Body of pancreas (tissue), 4 donors: ENCODE measurements at regions not wholly inside any gene's neighbourhood (a gene's known extent, or its start where the extent isn't known, plus 50 kb on each side); places are given as distances from the start of the nearest gene placed in this dataset.

Experiments
- ATAC-seq: fragments of 150-250 bp; one replicate; pipeline ENCODE4 v1.9.1; 2016
- DNase-seq, 4 donors: peaks; one replicate each; pipeline ENCODE4 v3.0.0-alpha.2; 2019
- H3K27ac ChIP-seq, 4 donors: fragments of 200-600 bp; sonication (generic); 1 replicate in 3 of 4; 2 replicates in 1 of 4; pipeline versions ENCODE4 v1.5.1 to v1.6.1; 2016 to 2019; ENCODE audit warnings: mild to moderate bottlenecking in 1 of 4, mixed read lengths in 1 of 4, moderate library complexity in 1 of 4
- H3K27me3 ChIP-seq, 2 donors: fragments of 200-600 bp; sonication (generic); one replicate each; pipeline ENCODE4 v1.6.0; 2016; ENCODE audit warnings: mild to moderate bottlenecking in 1 of 2
- H3K36me3 ChIP-seq, 2 donors: fragments of 200-600 bp; sonication (generic); replicated peaks in 1 of 2; 2 replicates each; pipeline ENCODE4 v1.5.1; 2016; ENCODE audit warnings: low read depth in 2 of 2; ENCODE audit not compliant: insufficient read depth in 1 of 2
- H3K4me1 ChIP-seq: fragments of 200-600 bp; sonication (generic); one replicate; pipeline ENCODE4 v1.6.0; 2016
- H3K4me3 ChIP-seq, 2 donors: fragments of 200-600 bp; sonication (generic); 1 replicate in 1 of 2; 2 replicates in 1 of 2; pipeline ENCODE4 v1.5.1; 2016 to 2019
- H3K9me3 ChIP-seq, 3 donors: fragments of 200-600 bp; sonication (generic); 1 replicate in 2 of 3; 2 replicates in 1 of 3; pipeline ENCODE4 v1.5.1; 2016
- CTCF ChIP-seq, 7 experiments: fragments of 450-650 bp in 4 of 7; fragments of 200-600 bp in 3 of 7; sonication (generic) in 3 of 7; IDR thresholded peaks; one replicate each; pipeline ENCODE4 v1.5.1; 2016 to 2019; ENCODE audit warnings: antibody characterized with exemption in 7 of 7
- POLR2A ChIP-seq, 3 donors: fragments of 450-650 bp; IDR thresholded peaks; one replicate each; pipeline ENCODE4 v1.6.1; 2016; ENCODE audit warnings: antibody characterized with exemption in 3 of 3, mild to moderate bottlenecking in 2 of 3
- WGBS, 2 donors: methylation state at CpG; one replicate each; pipeline ENCODE4 v1.1.5; 2017; 5-methylcytosine and 5-hydroxymethylcytosine counted together
- intact Hi-C: fragments of 100-400 bp; cut with DNase I; formaldehyde crosslinking; loops from one replicate; pipeline ENCODE4 v1.15.1; 2023

GRCh38 chr12:42859612-42860011, 270.1 kb upstream of the PRICKLE1 start:
- H3K27ac ChIP-seq = no peak overlapping the region
- H3K4me1 ChIP-seq = no peaks in the 10 kb centered on the region
- no peaks in the 10 kb centered on the region for H3K36me3 ChIP-seq
- no peaks in the 10 kb centered on the region for H3K27me3 ChIP-seq
- H3K4me3 ChIP-seq = no peak overlapping the region
- intact Hi-C loops = no loop called here
- no peaks in the 10 kb centered on the region for H3K9me3 ChIP-seq
- ATAC-seq (no peak), DNase-seq (peak in 2 of 4 donors; percentile 14 to 35)
- no peak for TF ChIP-seq POLR2A (IDR thresholded peaks at IDR 0.05)
- TF ChIP-seq CTCF (IDR thresholded peaks at IDR 0.05) = no peak
- 52 to 64% methylated on average over 8 of the region's 8 CpGs for WGBS, 2 donors

- intact Hi-C loops = no loop called here
- Histone ChIP-seq H3K36me3 (no peaks in the 10 kb centered on the region), H3K27me3 (no peaks in the 10 kb centered on the region), H3K4me1 (no peaks in the 10 kb centered on the region), H3K9me3 (no peaks in the 10 kb centered on the region), H3K27ac (no peak overlapping the region), H3K4me3 (no peak overlapping the region)
- ATAC-seq = no peak
- TF ChIP-seq CTCF (IDR thresholded peaks at IDR 0.05) = no peak
- no peak for TF ChIP-seq POLR2A (IDR thresholded peaks at IDR 0.05)
- DNase-seq = no peak
Measured at GRCh38 chr12:42857106-42857505, 267.6 kb upstream of the PRICKLE1 start.

- Histone ChIP-seq H3K27ac (no peak overlapping the region), H3K9me3 (no peaks in the 10 kb centered on the region), H3K4me1 (no peaks in the 10 kb centered on the region), H3K27me3 (no peaks in the 10 kb centered on the region), H3K4me3 (no peak overlapping the region), H3K36me3 (no peaks in the 10 kb centered on the region)
- DNase-seq (no peak), ATAC-seq (no peak)
- WGBS, 2 donors = 56 to 66% methylated on average over 2 of the region's 2 CpGs
- intact Hi-C loops = no loop called here
- TF ChIP-seq POLR2A (IDR thresholded peaks at IDR 0.05) (no peak), CTCF (IDR thresholded peaks at IDR 0.05) (no peak)
Measured at GRCh38 chr12:42855362-42855950, 265.9 kb upstream of the PRICKLE1 start.

GRCh38 chr12:42854826-42855225, 265.3 kb upstream of the PRICKLE1 start:
- H3K27me3 ChIP-seq = no peaks in the 10 kb centered on the region
- H3K27ac ChIP-seq = no peak overlapping the region
- H3K36me3 ChIP-seq = no peaks in the 10 kb centered on the region
- no peak for ATAC-seq
- H3K4me3 ChIP-seq = no peak overlapping the region
- no peaks in the 10 kb centered on the region for H3K9me3 ChIP-seq
- intact Hi-C loops = no loop called here
- H3K4me1 ChIP-seq = no peaks in the 10 kb centered on the region
- DNase-seq = no peak
- no peak for TF ChIP-seq POLR2A (IDR thresholded peaks at IDR 0.05)
- TF ChIP-seq CTCF (IDR thresholded peaks at IDR 0.05) = no peak

- 77 to 85% methylated on average over 2 of the region's 2 CpGs for WGBS, 2 donors
- H3K9me3 ChIP-seq = no peaks in the 10 kb centered on the region
- H3K27me3 ChIP-seq = no peaks in the 10 kb centered on the region
- intact Hi-C loops = no loop called here
- no peak for DNase-seq
- TF ChIP-seq POLR2A (IDR thresholded peaks at IDR 0.05) (no peak), CTCF (IDR thresholded peaks at IDR 0.05) (no peak)
- H3K4me1 ChIP-seq = no peaks in the 10 kb centered on the region
- no peak overlapping the region for H3K4me3 ChIP-seq
- H3K36me3 ChIP-seq = no peaks in the 10 kb centered on the region
- ATAC-seq = no peak
- no peak overlapping the region for H3K27ac ChIP-seq
Measured at GRCh38 chr12:42854208-42854607, 264.7 kb upstream of the PRICKLE1 start.
